WTC11 (cell line): ENCODE measurements at regions not wholly inside any gene's neighbourhood (a gene's known extent, or its start where the extent isn't known, plus 50 kb on each side); places are given as distances from the start of the nearest gene placed in this dataset.

Source experiments
- ATF3 ChIP-seq: sonication (generic); formaldehyde crosslinking; conservative IDR thresholded peaks from 2 replicates; pipeline ENCODE4 v1.8.1; 2022; ENCODE audit warnings: mild to moderate bottlenecking, missing genetic modification reagents
- CREB1 ChIP-seq: sonication (generic); formaldehyde crosslinking; IDR thresholded peaks from 2 replicates; pipeline ENCODE4 v1.8.0; 2023; ENCODE audit warnings: mild to moderate bottlenecking, missing genetic modification reagents
- CTCF ChIP-seq: fragments of 200-600 bp; IDR thresholded peaks from 2 replicates; pipeline ENCODE4 v1.8.0; 2022; ENCODE audit warnings: antibody characterized with exemption
- ETV6 ChIP-seq: sonication (generic); formaldehyde crosslinking; IDR thresholded peaks from 2 replicates; pipeline ENCODE4 v1.8.1; 2022; ENCODE audit warnings: mild to moderate bottlenecking, missing genetic modification reagents
- FOXK1 ChIP-seq: sonication (generic); formaldehyde crosslinking; IDR thresholded peaks from 2 replicates; pipeline ENCODE4 v1.8.0; 2022; ENCODE audit warnings: mild to moderate bottlenecking, moderate library complexity, missing genetic modification reagents
- GTF2I ChIP-seq: fragments of 250-450 bp; sonication (Bioruptor Pico); conservative IDR thresholded peaks from 2 replicates; pipeline ENCODE4 v1.4.0; 2021; ENCODE audit warnings: mild to moderate bottlenecking
- IRF2 ChIP-seq: sonication (generic); formaldehyde crosslinking; IDR thresholded peaks from 2 replicates; pipeline ENCODE4 v1.8.0; 2022; ENCODE audit warnings: low read depth, missing genetic modification reagents, borderline replicate concordance
- MLX ChIP-seq: sonication (generic); formaldehyde crosslinking; IDR thresholded peaks from 2 replicates; pipeline ENCODE4 v1.8.1; 2023; ENCODE audit warnings: mild to moderate bottlenecking, missing genetic modification reagents, moderate library complexity
- NFATC4 ChIP-seq: fragments of 250-450 bp; sonication (Bioruptor Pico); IDR thresholded peaks from 2 replicates; pipeline ENCODE4 v1.9.0; 2021; ENCODE audit warnings: mild to moderate bottlenecking
- NR3C1 ChIP-seq: sonication (generic); formaldehyde crosslinking; conservative IDR thresholded peaks from 2 replicates; pipeline ENCODE4 v1.8.1; 2023; ENCODE audit warnings: low read depth, mild to moderate bottlenecking, missing genetic modification reagents
- TEAD1 ChIP-seq: sonication (generic); formaldehyde crosslinking; IDR thresholded peaks from 2 replicates; pipeline ENCODE4 v1.8.0; 2022; ENCODE audit warnings: mild to moderate bottlenecking, missing genetic modification reagents
- ZNF138 ChIP-seq: sonication (generic); formaldehyde crosslinking; conservative IDR thresholded peaks from 2 replicates; pipeline ENCODE4 v1.8.1; 2022; ENCODE audit warnings: mild to moderate bottlenecking, moderate library complexity, missing genetic modification reagents
- ZNF263 ChIP-seq: sonication (generic); formaldehyde crosslinking; IDR thresholded peaks from 2 replicates; pipeline ENCODE4 v1.8.1; 2022; ENCODE audit warnings: low read depth, mild to moderate bottlenecking, moderate library complexity, missing genetic modification reagents
- ZNF512 ChIP-seq: sonication (generic); formaldehyde crosslinking; IDR thresholded peaks from 2 replicates; pipeline ENCODE4 v1.8.1; 2022; ENCODE audit warnings: missing genetic modification reagents, borderline replicate concordance

- no peak for TF ChIP-seq CTCF
- TF ChIP-seq NR3C1 (CRISPR knock-in tag) = no peak
- no peak for TF ChIP-seq MLX (CRISPR knock-in tag)
- TF ChIP-seq IRF2 (CRISPR knock-in tag) = no peak
- no peak for TF ChIP-seq NFATC4
- no peak for TF ChIP-seq ETV6
- no peak for TF ChIP-seq CREB1
- no peak for TF ChIP-seq ZNF138 (CRISPR knock-in tag)
- no peak for TF ChIP-seq ZNF263 (CRISPR knock-in tag)
- TF ChIP-seq ZNF512 (CRISPR knock-in tag) = no peak
- TF ChIP-seq TEAD1 (CRISPR knock-in tag) = no peak
- no peak for TF ChIP-seq ATF3 (CRISPR knock-in tag)
- no peak for TF ChIP-seq GTF2I
- TF ChIP-seq FOXK1 (CRISPR knock-in tag) = no peak
Observed at GRCh38 chr5:56649569-56649968, 165.8 kb upstream of the MAP3K1 start.
